Activated CD8-positive, alpha-beta T cell treated with anti-CD3 and anti-CD28 coated beads, Interleukin-2, amount 10 ng/mL, durations not matched to agents 7 days and 5 days (primary cell): ENCODE measurements at regions not wholly inside any gene's neighbourhood (a gene's known extent, or its start where the extent isn't known, plus 50 kb on each side); places are given as distances from the start of the nearest gene placed in this dataset.
"Not testable (repeated sequence)": the region's sequence is repeated elsewhere in the genome, so short reads cannot be mapped to it uniquely, and the experiment has no call there.

Source experiments
- ATAC-seq: fragments of 150-1000 bp; cut with Tn5 transposase; one replicate; pipeline ENCODE4 v1.10.0; 2021; ENCODE audit warnings: moderate library complexity
- CTCF ChIA-PET: fragments of 350-600 bp; sonication (Branson Sonifier 250); formaldehyde crosslinking; loops from one replicate; lab custom pipeline; 2021; ENCODE audit warnings: antibody characterized with exemption; lab: Charles Lee
- POLR2A ChIA-PET: fragments of 350-600 bp; sonication (Branson Sonifier 250); formaldehyde crosslinking; loops from one replicate; lab custom pipeline; 2021; ENCODE audit warnings: antibody characterized with exemption; lab: Charles Lee
- DNase-seq: peaks from one replicate; pipeline ENCODE4 v3.0.0-alpha.2; 2020
- H3K27ac Mint-ChIP-seq: one replicate; pipeline ENCODE4 v1.8.0; 2021; ENCODE audit warnings: mild to moderate bottlenecking, mixed read lengths
- H3K27me3 Mint-ChIP-seq: one replicate; pipeline ENCODE4 v1.8.0; 2021; ENCODE audit warnings: low read depth, mixed read lengths
- H3K36me3 Mint-ChIP-seq: one replicate; pipeline ENCODE4 v1.8.0; 2021; ENCODE audit warnings: low read depth, mixed read lengths
- H3K4me1 Mint-ChIP-seq: one replicate; pipeline ENCODE4 v1.8.0; 2021; ENCODE audit warnings: low read depth, mixed read lengths
- H3K4me3 Mint-ChIP-seq: one replicate; pipeline ENCODE4 v1.8.0; 2021; ENCODE audit warnings: mild to moderate bottlenecking, mixed read lengths
- H3K9me3 Mint-ChIP-seq: one replicate; pipeline ENCODE4 v1.8.0; 2022; ENCODE audit warnings: mixed read lengths; ENCODE audit not compliant: insufficient read depth

DNA sequence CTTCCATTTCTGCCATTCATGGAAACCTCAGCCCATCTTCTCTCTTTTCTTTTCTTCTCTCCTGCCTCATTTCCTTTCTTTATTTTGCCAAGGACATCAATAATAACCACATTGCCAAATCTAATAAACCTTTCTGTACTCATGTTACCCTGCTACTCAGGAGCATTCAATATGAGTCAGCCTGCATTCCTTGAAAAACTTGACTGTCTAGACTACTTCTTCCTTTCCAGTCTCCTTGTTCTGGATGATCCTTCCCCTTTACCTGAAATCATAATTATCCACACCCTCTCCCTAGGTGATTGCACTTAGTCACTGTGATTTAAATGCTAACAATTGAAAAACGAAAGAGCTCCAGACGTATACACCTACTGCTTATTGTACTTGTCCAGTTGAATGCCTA, 253.2 kb upstream of the CENPE start:
- no peak overlapping the region for H3K27ac Mint-ChIP-seq
- ChIA-PET CTCF (no interaction called here), POLR2A (no interaction called here)
- no peaks in the 10 kb centered on the region for H3K27me3 Mint-ChIP-seq
- no peak overlapping the region for H3K4me3 Mint-ChIP-seq
- no peak for DNase-seq
- H3K36me3 Mint-ChIP-seq = no peaks in the 10 kb centered on the region
- no peaks in the 10 kb centered on the region for H3K4me1 Mint-ChIP-seq
- no peak for ATAC-seq
- H3K9me3 Mint-ChIP-seq = no peaks in the 10 kb centered on the region

DNA sequence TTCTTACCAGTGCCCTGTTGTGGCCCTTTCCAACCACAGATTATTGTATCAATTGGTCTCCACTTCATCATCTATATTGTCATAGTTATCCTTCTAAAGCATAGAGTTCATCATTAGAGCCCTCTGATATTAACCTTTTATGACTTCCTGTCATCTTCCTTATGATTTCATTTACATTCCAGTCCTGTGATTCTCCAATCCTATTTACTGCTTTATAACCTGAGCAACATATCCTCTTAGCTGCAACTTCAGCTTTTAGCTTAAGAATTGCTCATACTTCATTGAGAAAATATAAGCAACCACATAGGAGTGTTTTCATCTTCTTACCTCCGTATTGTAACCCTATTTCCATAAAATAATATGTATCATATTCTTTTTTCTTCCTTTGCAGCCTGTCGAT, 252.6 kb upstream of the CENPE start:
- Mint-ChIP-seq H3K4me3 (no peak overlapping the region), H3K27me3 (no peaks in the 10 kb centered on the region), H3K4me1 (no peaks in the 10 kb centered on the region), H3K9me3 (no peaks in the 10 kb centered on the region), H3K36me3 (no peaks in the 10 kb centered on the region), H3K27ac (no peak overlapping the region)
- ChIA-PET POLR2A (no interaction called here), CTCF (no interaction called here)
- DNase-seq (no peak), ATAC-seq (no peak)

DNA sequence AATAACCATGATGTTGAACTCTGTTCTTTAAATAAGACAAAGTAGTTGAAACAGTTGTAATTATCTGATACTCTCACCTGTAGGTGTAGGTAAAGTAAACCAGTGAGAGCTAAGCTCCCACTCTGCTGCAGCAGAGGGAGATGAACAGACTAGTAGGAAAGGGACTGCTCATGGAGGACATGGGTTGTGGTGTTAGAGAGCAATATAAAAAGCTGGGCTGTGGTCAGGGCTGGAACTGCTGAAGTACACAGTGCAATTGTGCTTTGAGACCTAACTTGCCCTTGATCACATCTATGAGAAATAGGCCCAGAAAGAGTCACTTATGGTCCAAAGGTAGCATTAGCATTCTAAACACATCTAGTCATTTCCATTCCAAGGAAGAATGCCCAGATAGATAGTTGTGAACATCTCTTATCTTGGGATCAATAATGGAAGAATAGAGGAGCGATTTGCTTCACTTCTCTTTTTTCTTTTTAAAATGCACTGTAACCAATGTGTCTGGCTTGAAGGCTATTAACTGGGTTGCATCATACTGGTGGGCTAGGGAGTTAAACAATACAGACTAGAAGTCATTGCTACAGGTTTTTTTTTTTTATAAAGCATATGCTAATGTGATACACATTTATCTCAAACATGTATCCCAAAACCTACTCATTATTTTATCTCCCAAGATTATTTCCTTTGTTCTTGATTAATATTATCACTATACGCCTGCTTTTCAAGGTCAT, 251.3 kb upstream of the CENPE start:
- ChIA-PET CTCF (no interaction called here), POLR2A (no interaction called here)
- Mint-ChIP-seq H3K4me3 (no peak overlapping the region), H3K36me3 (no peaks in the 10 kb centered on the region), H3K27ac (no peak overlapping the region), H3K4me1 (no peaks in the 10 kb centered on the region), H3K27me3 (no peaks in the 10 kb centered on the region), H3K9me3 (no peaks in the 10 kb centered on the region)
- no peak for DNase-seq
- no peak for ATAC-seq

DNA sequence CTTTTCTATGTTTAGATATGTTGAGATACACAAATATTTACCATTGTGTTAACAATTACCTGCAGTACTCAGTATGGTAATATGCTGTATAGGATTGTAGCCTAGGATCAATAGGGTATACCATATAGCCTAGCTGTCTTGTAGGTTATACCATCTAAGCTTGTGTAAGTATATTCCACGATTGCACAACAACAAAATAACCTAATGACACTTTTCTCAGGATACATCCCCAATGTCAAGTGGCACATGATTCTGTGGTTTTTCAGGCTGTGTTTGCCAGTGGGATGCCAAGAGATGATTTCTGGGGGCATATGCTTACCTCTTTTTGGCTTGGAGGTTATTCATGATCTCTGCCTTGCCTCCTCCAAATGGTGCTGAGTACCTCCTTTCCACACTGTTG, 247.2 kb upstream of the CENPE start:
- DNase-seq = no peak
- no peak overlapping the region for H3K27ac Mint-ChIP-seq
- no peaks in the 10 kb centered on the region for H3K9me3 Mint-ChIP-seq
- CTCF ChIA-PET = no interaction called here
- H3K4me1 Mint-ChIP-seq = no peaks in the 10 kb centered on the region
- H3K36me3 Mint-ChIP-seq = no peaks in the 10 kb centered on the region
- H3K4me3 Mint-ChIP-seq = no peak overlapping the region
- POLR2A ChIA-PET = no interaction called here
- no peak for ATAC-seq
- H3K27me3 Mint-ChIP-seq = no peaks in the 10 kb centered on the region

DNA sequence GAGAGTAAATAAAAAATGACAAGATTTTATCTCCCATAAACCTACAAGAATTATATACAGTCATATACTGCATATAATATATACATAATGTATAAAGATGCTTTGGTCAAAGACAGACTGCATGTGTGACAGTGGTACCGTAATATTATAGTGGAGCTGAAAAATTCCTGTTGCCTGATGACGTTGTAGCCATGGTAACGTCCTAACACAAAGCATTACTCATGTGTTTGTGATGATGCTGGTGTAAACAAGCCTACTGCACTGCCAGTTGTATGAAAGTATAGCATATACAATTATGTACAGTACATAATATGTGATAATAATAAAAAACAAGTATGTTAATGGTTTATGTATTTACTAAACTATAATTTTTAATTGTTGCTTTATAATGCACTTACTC, 245.2 kb upstream of the CENPE start:
- ATAC-seq (no peak), DNase-seq (no peak)
- H3K9me3 Mint-ChIP-seq = no peaks in the 10 kb centered on the region
- no peak overlapping the region for H3K4me3 Mint-ChIP-seq
- no peaks in the 10 kb centered on the region for H3K36me3 Mint-ChIP-seq
- no peaks in the 10 kb centered on the region for H3K27me3 Mint-ChIP-seq
- no peaks in the 10 kb centered on the region for H3K4me1 Mint-ChIP-seq
- no peak overlapping the region for H3K27ac Mint-ChIP-seq
- CTCF ChIA-PET = no interaction called here
- POLR2A ChIA-PET = no interaction called here

DNA sequence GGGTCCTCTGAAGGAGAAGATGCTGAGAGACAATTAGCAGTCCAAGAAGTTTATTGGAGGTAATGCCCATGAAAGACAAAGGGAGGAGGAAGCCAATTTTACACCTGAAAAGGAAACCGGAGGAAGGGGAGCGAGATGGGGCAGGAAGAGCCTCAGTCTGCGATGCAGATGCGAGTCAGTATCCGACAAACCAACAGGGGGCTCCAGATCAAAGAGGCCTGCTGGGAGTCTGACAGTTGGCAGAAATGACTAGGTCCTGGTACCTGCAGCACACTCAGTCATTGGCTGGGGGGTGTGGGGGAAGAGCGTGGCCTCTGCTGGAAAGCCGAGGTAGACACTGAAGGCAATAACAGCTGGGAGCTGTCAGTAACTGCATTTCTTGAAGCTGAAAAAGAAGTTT, 231.1 kb upstream of the CENPE start:
- ATAC-seq = no peak
- Mint-ChIP-seq H3K27me3 (no peaks in the 10 kb centered on the region), H3K4me3 (no peak overlapping the region), H3K36me3 (no peaks in the 10 kb centered on the region), H3K27ac (no peak overlapping the region), H3K4me1 (no peaks in the 10 kb centered on the region), H3K9me3 (no peaks in the 10 kb centered on the region)
- POLR2A ChIA-PET = no interaction called here
- no peak for DNase-seq
- CTCF ChIA-PET = no interaction called here

DNA sequence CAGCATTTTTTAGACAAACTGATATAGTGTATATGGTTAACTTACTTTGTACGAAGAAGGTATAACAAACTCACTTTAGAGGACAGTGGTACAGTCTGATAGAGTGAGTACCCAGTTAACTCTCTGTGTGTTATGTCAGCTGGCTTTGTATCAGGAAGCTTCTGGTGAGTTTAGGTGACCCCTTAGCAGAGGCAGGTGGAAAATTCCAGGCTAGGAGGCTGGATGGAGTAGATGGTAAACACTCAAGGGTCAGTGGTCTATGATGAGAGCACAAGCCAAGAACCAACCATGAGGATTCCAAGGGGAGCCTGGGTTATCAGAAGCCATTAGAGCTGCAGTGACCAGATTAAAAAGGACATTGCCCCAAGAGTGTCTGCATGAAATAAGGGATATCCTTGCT, 227.3 kb upstream of the CENPE start:
- no peak for DNase-seq
- POLR2A ChIA-PET = no interaction called here

DNA sequence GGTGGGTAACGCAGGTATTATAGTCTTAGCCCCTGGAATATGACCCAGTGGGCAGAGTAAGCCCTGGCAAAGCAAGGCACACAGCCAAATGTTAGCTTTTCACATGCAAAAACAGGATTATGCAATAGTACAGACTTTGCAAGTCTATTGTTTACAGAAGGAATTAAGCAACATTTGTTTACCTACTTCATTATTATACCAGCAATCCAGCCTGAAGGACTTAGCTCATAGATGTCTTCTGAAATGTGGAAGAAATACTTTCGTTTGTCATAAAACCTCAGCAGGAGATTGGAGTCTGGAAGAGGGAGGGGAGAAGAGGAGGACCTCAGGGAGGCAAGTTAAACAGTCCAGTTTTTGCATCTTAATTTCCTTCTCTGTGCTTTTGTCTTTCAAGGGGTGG, 226.7 kb upstream of the CENPE start:
- H3K36me3 Mint-ChIP-seq = no peaks in the 10 kb centered on the region
- CTCF ChIA-PET = no interaction called here
- POLR2A ChIA-PET = no interaction called here
- H3K27me3 Mint-ChIP-seq = no peaks in the 10 kb centered on the region
- H3K4me3 Mint-ChIP-seq = no peak overlapping the region
- no peaks in the 10 kb centered on the region for H3K9me3 Mint-ChIP-seq
- DNase-seq (no peak), ATAC-seq (no peak)
- no peak overlapping the region for H3K27ac Mint-ChIP-seq
- no peaks in the 10 kb centered on the region for H3K4me1 Mint-ChIP-seq

More for the DNA sequence above, 227.3 kb upstream of the CENPE start:
- no peak overlapping the region for H3K4me3 Mint-ChIP-seq
- no peak for ATAC-seq
- H3K27me3 Mint-ChIP-seq = no peaks in the 10 kb centered on the region
- CTCF ChIA-PET = no interaction called here
- H3K9me3 Mint-ChIP-seq = no peaks in the 10 kb centered on the region
- H3K27ac Mint-ChIP-seq = no peak overlapping the region
- no peaks in the 10 kb centered on the region for H3K4me1 Mint-ChIP-seq
- no peaks in the 10 kb centered on the region for H3K36me3 Mint-ChIP-seq

DNA sequence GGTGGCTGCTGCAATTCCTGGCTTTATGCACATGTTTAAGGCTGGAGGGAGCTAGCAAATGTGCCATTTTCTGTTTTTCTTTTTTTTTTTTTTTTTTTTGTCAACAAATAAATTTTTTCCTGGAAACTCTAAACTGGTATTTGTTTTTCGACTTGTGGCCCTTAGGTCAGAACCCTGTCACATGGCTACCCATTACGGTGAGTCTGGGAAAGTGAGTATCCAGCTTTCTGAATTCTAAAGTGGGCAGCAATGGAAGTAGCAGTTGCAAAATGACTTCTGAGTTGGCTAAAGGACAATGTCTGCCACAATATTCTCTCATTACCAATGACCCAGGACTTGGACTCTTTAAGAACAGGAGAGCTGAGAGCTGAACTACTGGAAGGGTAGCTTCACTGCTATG, 225.1 kb upstream of the CENPE start:
- Mint-ChIP-seq H3K4me1 (no peaks in the 10 kb centered on the region), H3K36me3 (no peaks in the 10 kb centered on the region), H3K9me3 (no peaks in the 10 kb centered on the region), H3K4me3 (no peak overlapping the region), H3K27me3 (no peaks in the 10 kb centered on the region), H3K27ac (no peak overlapping the region)
- CTCF ChIA-PET = no interaction called here
- no peak for DNase-seq
- POLR2A ChIA-PET = no interaction called here
- ATAC-seq = no peak

DNA sequence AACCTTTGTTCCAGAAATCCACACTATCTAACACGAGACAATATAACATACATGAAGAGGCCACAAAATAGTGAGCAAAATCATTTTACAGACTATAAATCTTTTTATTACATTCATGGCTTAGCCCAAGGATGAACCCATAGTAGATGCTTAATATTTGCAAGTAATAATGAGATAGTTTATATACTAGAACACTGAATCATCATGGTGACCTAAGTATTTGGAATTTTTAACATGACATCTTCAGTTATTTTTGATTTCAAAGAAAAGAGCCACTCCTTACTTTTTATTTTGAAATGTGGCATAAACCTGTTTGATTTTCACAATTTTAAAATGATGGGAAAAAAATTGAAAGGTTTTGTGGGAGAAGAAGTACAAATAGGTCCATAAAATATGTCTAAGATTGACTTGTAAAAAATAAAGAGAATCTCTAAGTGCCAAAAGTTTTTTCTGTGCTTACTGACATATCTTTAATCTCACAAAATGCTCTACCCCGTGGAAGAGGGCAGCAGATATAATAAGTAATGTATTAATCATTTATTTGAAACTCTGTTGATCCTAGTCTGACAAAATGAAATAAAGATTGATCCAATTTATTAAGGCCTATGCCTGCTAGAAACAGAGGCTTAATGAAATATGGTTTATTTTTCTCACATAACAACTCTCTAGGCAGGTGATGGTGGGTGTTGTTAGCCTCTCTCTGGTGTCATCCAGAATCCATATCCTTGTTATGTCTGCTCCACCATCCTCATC, 224.5 kb upstream of the CENPE start:
- Mint-ChIP-seq H3K36me3 (no peaks in the 10 kb centered on the region), H3K9me3 (no peaks in the 10 kb centered on the region), H3K4me3 (no peak overlapping the region), H3K27ac (no peak overlapping the region), H3K4me1 (no peaks in the 10 kb centered on the region), H3K27me3 (no peaks in the 10 kb centered on the region)
- ChIA-PET CTCF (no interaction called here), POLR2A (no interaction called here)
- DNase-seq (no peak), ATAC-seq (no peak)

DNA sequence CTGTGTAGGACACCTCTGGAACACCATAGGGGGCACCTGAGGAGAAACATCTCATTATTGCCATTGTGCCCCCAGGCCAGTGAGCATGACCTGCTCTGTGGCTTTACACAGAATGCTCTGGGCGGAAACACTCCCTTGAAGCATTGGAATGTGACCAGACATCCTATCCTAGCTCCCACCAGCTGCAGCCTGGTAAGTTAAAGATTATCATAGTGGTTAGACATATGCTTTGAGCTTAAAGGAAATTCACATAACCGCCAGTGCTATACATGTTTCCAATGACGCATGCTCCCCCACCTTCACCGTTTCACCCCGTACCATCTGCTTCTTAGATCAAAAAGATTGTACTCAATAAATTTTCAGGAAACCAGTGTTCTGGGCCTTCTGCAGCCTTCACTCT, 217.7 kb upstream of the CENPE start:
- Mint-ChIP-seq H3K27ac (no peak overlapping the region), H3K4me1 (no peaks in the 10 kb centered on the region), H3K36me3 (no peaks in the 10 kb centered on the region), H3K4me3 (no peak overlapping the region), H3K27me3 (no peaks in the 10 kb centered on the region), H3K9me3 (no peaks in the 10 kb centered on the region)
- ChIA-PET CTCF (no interaction called here), POLR2A (no interaction called here)
- DNase-seq (no peak), ATAC-seq (no peak)

DNA sequence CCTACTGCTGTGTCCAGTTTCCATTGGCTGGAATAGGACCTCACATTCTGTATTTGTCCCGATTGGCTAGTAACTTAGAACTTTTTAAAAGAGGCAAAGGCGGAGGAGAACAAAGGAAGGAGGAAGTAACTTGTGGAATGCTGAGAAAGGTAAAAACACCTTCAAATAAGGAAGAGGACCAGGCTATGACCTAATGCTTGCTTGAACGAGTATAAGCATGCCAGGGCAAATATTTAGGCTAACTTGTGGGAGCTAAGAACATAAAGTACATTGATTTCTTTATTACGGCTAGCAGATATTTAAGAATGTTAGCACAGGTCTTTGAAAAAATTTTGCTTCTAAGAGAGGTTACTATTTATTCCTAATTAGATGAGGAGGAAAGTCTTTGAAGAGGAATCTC, 214.5 kb upstream of the CENPE start:
- H3K36me3 Mint-ChIP-seq, H3K9me3 Mint-ChIP-seq, H3K4me3 Mint-ChIP-seq, H3K27me3 Mint-ChIP-seq, ATAC-seq, H3K4me1 Mint-ChIP-seq, POLR2A ChIA-PET, H3K27ac Mint-ChIP-seq, CTCF ChIA-PET, DNase-seq: not testable (repeated sequence)
